HG02759 (cell line): ENCODE measurements at regions not wholly inside any gene's neighbourhood (a gene's known extent, or its start where the extent isn't known, plus 50 kb on each side); places are given as distances from the start of the nearest gene placed in this dataset.

ENCODE experiments used
- ATAC-seq: cut with Tn5 transposase; IDR thresholded peaks from one replicate; pipeline ENCODE4 v1.9.1; 2021; ENCODE audit warnings: mild to moderate bottlenecking, moderate library complexity; ENCODE audit not compliant: unreplicated experiment

GRCh38 chr13:99436686-99437416 lies 64.4 kb upstream of the TM9SF2 start:
- peak; percentile 37 for ATAC-seq

- no peak for ATAC-seq
These were observed 62.2 kb upstream of the TM9SF2 start for GRCh38 chr13:99439048-99439447.

DNA sequence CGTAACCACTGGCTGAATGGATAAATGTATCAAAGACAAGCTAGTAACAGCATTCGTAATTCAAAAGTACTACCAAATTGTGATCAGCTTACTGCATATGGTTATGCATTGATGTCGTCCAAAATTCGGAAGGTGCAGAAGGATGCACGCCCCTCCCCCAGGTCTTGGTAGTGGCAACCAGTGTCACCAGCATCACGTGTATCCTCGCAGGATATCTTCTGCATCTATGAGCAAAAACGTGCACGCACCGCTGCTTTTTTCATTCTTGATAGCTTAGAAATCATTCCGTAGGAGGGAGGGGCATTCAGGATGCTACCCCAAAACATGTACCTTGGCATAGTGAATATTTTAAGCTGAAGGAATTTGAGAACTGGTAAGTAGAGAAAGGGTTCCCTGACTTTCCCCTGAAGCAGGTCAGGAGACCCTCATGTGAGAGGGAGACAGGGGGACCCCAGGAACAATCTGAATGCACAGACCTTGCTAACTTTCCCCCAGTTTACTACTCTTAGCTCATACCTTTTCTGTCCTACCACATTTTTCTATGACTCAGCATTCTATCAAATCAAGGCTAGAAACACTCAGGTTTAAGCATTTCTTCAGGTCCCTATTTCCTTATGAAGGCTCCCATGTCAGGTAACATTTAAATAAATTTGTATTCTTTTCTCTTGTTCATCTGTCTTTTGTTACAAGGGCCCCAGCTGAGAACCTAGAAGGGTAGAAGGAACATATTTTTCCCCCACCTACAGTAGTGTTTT lies 61.2 kb upstream of the TM9SF2 start:
- no peak for ATAC-seq

DNA sequence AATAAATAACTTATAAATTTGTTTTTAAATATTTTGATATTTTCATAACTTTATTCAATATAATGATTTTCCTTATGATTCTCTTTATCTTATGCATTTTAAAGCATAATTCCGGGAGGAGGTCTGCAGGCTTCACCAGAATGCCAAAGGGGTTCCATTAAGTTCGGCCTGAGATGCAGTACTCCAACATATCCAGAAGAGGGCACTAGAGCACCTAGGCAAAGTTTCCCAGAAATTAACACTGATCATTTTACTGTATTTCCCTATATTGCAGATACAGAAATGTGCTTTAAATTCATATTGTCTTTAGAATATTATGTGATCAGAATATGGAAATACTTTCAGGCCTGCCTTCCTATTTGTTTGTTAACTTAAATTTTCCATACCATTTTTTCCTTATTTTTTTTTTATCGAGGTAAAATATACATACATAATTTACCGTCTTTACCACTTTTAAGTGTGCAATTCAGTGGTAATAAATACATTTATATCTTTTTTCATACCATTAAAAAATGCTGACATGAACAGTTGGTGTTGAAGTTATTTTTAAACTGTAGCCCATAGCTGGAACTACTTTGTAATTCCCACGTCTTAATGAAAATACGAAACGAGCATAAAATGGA lies 58.9 kb upstream of the TM9SF2 start:
- ATAC-seq, result no peak

GRCh38 chr13:99446242-99446641 lies 55.0 kb upstream of the TM9SF2 start:
- ATAC-seq, result no peak

GRCh38 chr13:99448546-99448945 lies 52.7 kb upstream of the TM9SF2 start:
- no peak for ATAC-seq

- no peak for ATAC-seq
These were observed 50.9 kb upstream of the TM9SF2 start for GRCh38 chr13:99450416-99450815.
